K562 (cell line): ENCODE measurements at regions not wholly inside any gene's neighbourhood (a gene's known extent, or its start where the extent isn't known, plus 50 kb on each side); places are given as distances from the start of the nearest gene placed in this dataset.
A peak's percentile ranks its signal among the peaks of the same experiment; 100 is the strongest.

Experiments
- CBX2 ChIP-seq: fragments of 200-600 bp; sonication (generic); IDR thresholded peaks from one replicate; pipeline ENCODE4 v1.6.1; 2012; ENCODE audit warnings: mild to moderate bottlenecking, low read length, inconsistent platforms; ENCODE audit not compliant: insufficient read depth, poor library complexity, severe bottlenecking
- CTCFL ChIP-seq: IDR thresholded peaks from 2 replicates; pipeline ENCODE4 v1.6.1; 2011; ENCODE audit warnings: borderline replicate concordance, low read depth, mild to moderate bottlenecking, moderate library complexity, low read length; ENCODE audit not compliant: insufficient read depth, poor library complexity, severe bottlenecking
- FOXK2 ChIP-seq, 2 experiments: fragments of 450-650 bp; IDR thresholded peaks in 1 of 2; conservative IDR thresholded peaks in 1 of 2; 2 replicates each; pipeline ENCODE4 v1.6.1; 2016; ENCODE audit warnings: low read depth in 2 of 2, mild to moderate bottlenecking in 1 of 2
- HDGF ChIP-seq: fragments of 450-650 bp; IDR thresholded peaks from 2 replicates; pipeline ENCODE4 v1.6.1; 2016
- MED1 ChIP-seq: sonication (generic); formaldehyde crosslinking; IDR thresholded peaks from 2 replicates; pipeline ENCODE4 v1.8.1; 2023; ENCODE audit warnings: missing genetic modification reagents, borderline replicate concordance
- MYC ChIP-seq, 2 experiments: fragments of 250-450 bp in 1 of 2; sonication (Bioruptor Pico) in 1 of 2; IDR thresholded peaks; 2 replicates each; pipeline versions ENCODE4 v1.5.1 to v1.6.1; 2012 to 2021; ENCODE audit warnings: low read depth in 2 of 2, borderline replicate concordance in 1 of 2, improper control_type of control experiment in 1 of 2, low read length in 1 of 2, mild to moderate bottlenecking in 1 of 2, moderate library complexity in 1 of 2
- MYNN ChIP-seq, 2 experiments: sonication (generic); formaldehyde crosslinking in 1 of 2; IDR thresholded peaks; 2 replicates each; pipeline versions ENCODE4 v1.5.0 to v1.6.1; 2016 to 2020; ENCODE audit warnings: antibody characterized with exemption in 1 of 2, missing genetic modification reagents in 1 of 2
- NCOA1 ChIP-seq: fragments of 450-650 bp; IDR thresholded peaks from 2 replicates; pipeline ENCODE4 v1.6.1; 2016; ENCODE audit warnings: low read depth
- NFATC3 ChIP-seq: fragments of 450-650 bp; IDR thresholded peaks from 2 replicates; pipeline ENCODE4 v1.6.1; 2017; ENCODE audit warnings: mild to moderate bottlenecking
- NKRF ChIP-seq: fragments of 450-650 bp; IDR thresholded peaks from 2 replicates; pipeline ENCODE4 v1.6.1; 2016; ENCODE audit warnings: borderline replicate concordance
- POLR2AphosphoS5 ChIP-seq: IDR thresholded peaks from 2 replicates; pipeline ENCODE4 v1.6.1; 2011; ENCODE audit warnings: mild to moderate bottlenecking, low read depth, low read length, moderate library complexity; ENCODE audit not compliant: control insufficient read depth, insufficient read depth
- THAP12 ChIP-seq: fragments of 250-450 bp; sonication (Bioruptor Pico); IDR thresholded peaks from 2 replicates; pipeline ENCODE4 v1.9.0; 2021; ENCODE audit warnings: mild to moderate bottlenecking, inconsistent platforms
- THRB ChIP-seq: fragments of 450-650 bp; formaldehyde crosslinking; conservative IDR thresholded peaks from 2 replicates; pipeline ENCODE4 v1.4.0; 2022; ENCODE audit warnings: mild to moderate bottlenecking, missing genetic modification characterization
- VEZF1 ChIP-seq: fragments of 200-800 bp; sonication (Bioruptor generic); IDR thresholded peaks from 2 replicates; pipeline ENCODE4 v1.6.1; 2017; ENCODE audit warnings: missing genetic modification characterization, missing compliant biosample characterization
- ZFP1 ChIP-seq: fragments of 450-650 bp; formaldehyde crosslinking; IDR thresholded peaks from 2 replicates; pipeline ENCODE4 v1.4.0; 2020; ENCODE audit warnings: mild to moderate bottlenecking, mixed read lengths
- ZNF274 ChIP-seq: IDR thresholded peaks from 2 replicates; pipeline ENCODE4 v1.6.1; 2011; ENCODE audit warnings: low read depth, mild to moderate bottlenecking, low read length, moderate library complexity, borderline replicate concordance

GRCh38 chr6:146898069-146898887 lies 299.5 kb downstream of the ADGB start (continued):
- TF ChIP-seq VEZF1 (peak; percentile 48), POLR2AphosphoS5 (peak; percentile 83; the same call in 1 of the 2 replicates), NFATC3 (no peak), CTCFL (no peak), THRB (0 out of 2 replicates have a peak, but pooled peaks have one; percentile 11), MYNN (IDR thresholded peaks at IDR 0.05) (0 out of 2 replicates have a peak, but pooled peaks have one; percentile 51), MYNN (CRISPR knock-in tag; IDR thresholded peaks at IDR 0.05) (no peak), ZNF274 (no peak), MYC (IDR thresholded peaks at IDR 0.05; ENCODE audit: low read depth, low read length) (no peak), MYC (CRISPR knock-in tag; IDR thresholded peaks at IDR 0.05; ENCODE audit: borderline replicate concordance, low read depth) (no peak), CBX2 (no peak), MED1 (CRISPR knock-in tag) (no peak), NKRF (no peak), FOXK2 (conservative IDR thresholded peaks at IDR 0.05 in 1 of 2, IDR thresholded peaks at IDR 0.05 in 1 of 2; ENCODE audit: low read depth in 2 of 2) (0 out of 4 replicates have a peak, but pooled peaks of 1 of the 2 experiments have one; percentile 28), NCOA1 (0 out of 2 replicates have a peak, but pooled peaks have one; percentile 76), HDGF (no peak), THAP12 (no peak), ZFP1 (CRISPR knock-in tag) (no peak)
